GM23248 (cell line): ENCODE measurements at regions not wholly inside any gene's neighbourhood (a gene's known extent, or its start where the extent isn't known, plus 50 kb on each side); places are given as distances from the start of the nearest gene placed in this dataset.

Experiments
- EZH2 ChIP-seq: fragments of 200-600 bp; sonication (generic); IDR thresholded peaks from 2 replicates; pipeline ENCODE4 v1.6.1; 2018; ENCODE audit warnings: antibody characterized with exemption, mild to moderate bottlenecking; ENCODE audit not compliant: insufficient read depth, poor library complexity, severe bottlenecking
- EZH2phosphoT487 ChIP-seq: fragments of 200-600 bp; sonication (generic); IDR thresholded peaks from 2 replicates; pipeline ENCODE4 v1.6.1; 2018; ENCODE audit warnings: antibody characterized with exemption, moderate library complexity, mild to moderate bottlenecking, low read depth; ENCODE audit not compliant: insufficient read depth

DNA sequence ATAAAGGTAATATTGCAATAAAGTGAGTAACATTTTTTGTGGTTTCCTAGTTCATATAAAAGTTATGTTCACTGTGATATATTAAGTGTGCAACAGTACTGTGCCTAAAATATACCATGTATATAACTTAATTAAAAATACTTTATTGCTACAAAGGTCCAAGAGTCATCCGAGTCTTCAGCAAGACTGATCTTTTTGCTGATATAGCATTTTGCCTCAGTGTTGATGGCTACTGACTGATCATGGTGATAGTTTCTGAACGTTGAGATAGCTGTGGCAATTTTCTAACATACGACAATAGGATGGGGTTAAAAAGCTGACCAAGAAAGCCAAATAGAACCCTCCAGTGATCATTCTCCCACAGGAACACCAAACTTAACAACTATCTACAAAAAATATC lies 1302.7 kb downstream of the TECRL start:
- no peak for TF ChIP-seq EZH2
- no peak for TF ChIP-seq EZH2phosphoT487
